Upper lobe of left lung (tissue), 6 donors: ENCODE measurements at regions not wholly inside any gene's neighbourhood (a gene's known extent, or its start where the extent isn't known, plus 50 kb on each side); places are given as distances from the start of the nearest gene placed in this dataset.

Source experiments
- ATAC-seq, 2 donors: fragments of 200-7000 bp; cut with Tn5 transposase; one replicate each; pipeline ENCODE4 v1.9.1; 2022; ENCODE audit warnings: mild to moderate bottlenecking in 2 of 2, moderate library complexity in 2 of 2; ENCODE audit not compliant: low FRiP score in 2 of 2
- DNase-seq, 2 donors: peaks; one replicate each; pipeline ENCODE4 v3.0.0-alpha.2; 2019 to 2020
- H3K27ac ChIP-seq, 4 donors: fragments of 200-600 bp; sonication (generic); one replicate each; pipeline ENCODE4 v1.5.1; 2016 to 2019
- H3K27me3 ChIP-seq, 4 donors: fragments of 200-600 bp; sonication (generic); one replicate each; pipeline ENCODE4 v1.5.1; 2017 to 2019
- H3K36me3 ChIP-seq, 4 donors: fragments of 200-600 bp; sonication (generic); one replicate each; pipeline ENCODE4 v1.5.1; 2016 to 2019
- H3K4me1 ChIP-seq, 4 donors: fragments of 200-600 bp; sonication (generic); one replicate each; pipeline ENCODE4 v1.5.1; 2018 to 2019
- H3K4me3 ChIP-seq, 4 donors: fragments of 200-600 bp; sonication (generic); one replicate each; pipeline ENCODE4 v1.5.1; 2017 to 2019; ENCODE audit warnings: mild to moderate bottlenecking in 2 of 4, moderate library complexity in 1 of 4
- H3K9me3 ChIP-seq, 4 donors: fragments of 200-600 bp; sonication (generic); one replicate each; pipeline ENCODE4 v1.5.1; 2018 to 2019
- EP300 ChIP-seq, 4 donors: sonication (generic); formaldehyde crosslinking; IDR thresholded peaks; one replicate each; pipeline ENCODE4 v1.5.1; 2017; ENCODE audit warnings: antibody characterized with exemption in 4 of 4, control low read depth in 2 of 4
- POLR2A ChIP-seq, 4 donors: fragments of 450-650 bp; IDR thresholded peaks; one replicate each; pipeline ENCODE4 v1.5.1; 2016 to 2017; ENCODE audit warnings: antibody characterized with exemption in 4 of 4, mild to moderate bottlenecking in 2 of 4
- POLR2AphosphoS5 ChIP-seq, 2 donors: sonication (generic); formaldehyde crosslinking; IDR thresholded peaks; one replicate each; pipeline ENCODE4 v1.5.1; 2017; ENCODE audit warnings: antibody characterized with exemption in 2 of 2
- WGBS, 2 donors: methylation state at CpG; one replicate each; pipeline ENCODE4 v1.1.5; 2017 to 2018; 5-methylcytosine and 5-hydroxymethylcytosine counted together
- TF ChIP-seq, protein P1 (sequence below), 6 experiments: fragments of 450-650 bp in 4 of 6; fragments of 200-600 bp in 2 of 6; sonication (generic) in 2 of 6; IDR thresholded peaks; one replicate each; pipeline ENCODE4 v1.5.1; 2016 to 2019; ENCODE audit warnings: antibody characterized with exemption in 6 of 6
- donor health status: DM: no; HTN: no; CAD: no; lungs with moderate emphysema.
- donor health status: DM: no; HTN: yes; CAD: no; lungs with severe emphysema.

DNA sequence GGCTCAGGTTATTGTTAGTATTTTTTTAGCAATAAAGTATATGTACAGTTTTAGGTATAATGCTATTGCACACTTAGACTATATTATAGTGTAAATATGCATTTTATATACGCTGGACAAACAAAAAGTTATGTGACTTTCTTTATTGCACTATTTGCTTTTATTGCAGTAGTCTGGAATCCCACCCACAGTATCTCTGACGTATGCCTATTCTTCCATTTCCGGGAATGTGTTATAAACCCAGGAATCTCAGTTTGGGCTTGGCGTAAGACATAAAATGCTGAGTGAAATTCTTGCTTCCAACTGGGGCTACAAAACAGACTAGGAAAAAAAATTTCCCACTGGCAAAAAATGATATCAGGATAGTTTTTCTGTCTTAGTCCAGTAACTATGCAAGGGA, 119.1 kb downstream of the HTR1A start:
- H3K9me3 ChIP-seq: no peaks in the 10 kb centered on the region
- H3K4me1 ChIP-seq: no peaks in the 10 kb centered on the region
- ATAC-seq (no peak), DNase-seq (no peak)
- TF ChIP-seq, protein P1, sequence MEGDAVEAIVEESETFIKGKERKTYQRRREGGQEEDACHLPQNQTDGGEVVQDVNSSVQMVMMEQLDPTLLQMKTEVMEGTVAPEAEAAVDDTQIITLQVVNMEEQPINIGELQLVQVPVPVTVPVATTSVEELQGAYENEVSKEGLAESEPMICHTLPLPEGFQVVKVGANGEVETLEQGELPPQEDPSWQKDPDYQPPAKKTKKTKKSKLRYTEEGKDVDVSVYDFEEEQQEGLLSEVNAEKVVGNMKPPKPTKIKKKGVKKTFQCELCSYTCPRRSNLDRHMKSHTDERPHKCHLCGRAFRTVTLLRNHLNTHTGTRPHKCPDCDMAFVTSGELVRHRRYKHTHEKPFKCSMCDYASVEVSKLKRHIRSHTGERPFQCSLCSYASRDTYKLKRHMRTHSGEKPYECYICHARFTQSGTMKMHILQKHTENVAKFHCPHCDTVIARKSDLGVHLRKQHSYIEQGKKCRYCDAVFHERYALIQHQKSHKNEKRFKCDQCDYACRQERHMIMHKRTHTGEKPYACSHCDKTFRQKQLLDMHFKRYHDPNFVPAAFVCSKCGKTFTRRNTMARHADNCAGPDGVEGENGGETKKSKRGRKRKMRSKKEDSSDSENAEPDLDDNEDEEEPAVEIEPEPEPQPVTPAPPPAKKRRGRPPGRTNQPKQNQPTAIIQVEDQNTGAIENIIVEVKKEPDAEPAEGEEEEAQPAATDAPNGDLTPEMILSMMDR (IDR thresholded peaks at IDR 0.05): no peak
- TF ChIP-seq POLR2A (IDR thresholded peaks at IDR 0.05) (no peak), EP300 (IDR thresholded peaks at IDR 0.05) (no peak)
- 90 to 92% methylated on average over 4 of the region's 4 CpGs for WGBS, 2 donors
- H3K27me3 ChIP-seq: no peaks in the 10 kb centered on the region
- H3K27ac ChIP-seq: no peak overlapping the region
- no peaks in the 10 kb centered on the region for H3K36me3 ChIP-seq
- H3K4me3 ChIP-seq: no peak overlapping the region

DNA sequence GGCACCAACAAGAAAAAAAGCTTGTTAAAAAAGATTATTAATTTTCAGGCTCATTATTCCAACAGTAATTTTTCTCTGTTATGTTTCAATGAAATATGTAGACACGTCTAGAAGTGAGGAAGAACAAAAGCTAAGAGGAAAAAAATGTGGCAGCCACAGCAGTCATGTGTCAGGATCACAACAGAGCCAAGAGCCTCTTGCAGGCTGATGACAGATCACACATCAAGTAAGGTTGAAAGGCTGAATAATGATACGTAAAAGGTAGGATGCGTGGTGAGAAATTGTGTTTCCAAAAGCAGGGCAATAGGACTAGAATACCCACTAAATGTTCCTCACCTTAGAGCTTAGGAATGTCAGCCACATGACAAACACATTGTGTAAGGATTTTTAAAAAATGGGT, 124.8 kb downstream of the HTR1A start:
- ATAC-seq: no peak
- no peaks in the 10 kb centered on the region for H3K36me3 ChIP-seq
- no peak for TF ChIP-seq POLR2A (IDR thresholded peaks at IDR 0.05)
- TF ChIP-seq POLR2AphosphoS5 (IDR thresholded peaks at IDR 0.05): no peak
- TF ChIP-seq, protein P1 (IDR thresholded peaks at IDR 0.05): no peak
- no peak for TF ChIP-seq EP300 (IDR thresholded peaks at IDR 0.05)
- H3K27ac ChIP-seq: no peak overlapping the region
- no peak for DNase-seq
- WGBS, 2 donors: 51 to 57% methylated on average over 3 of the region's 3 CpGs
- no peak overlapping the region for H3K4me3 ChIP-seq
- no peaks in the 10 kb centered on the region for H3K4me1 ChIP-seq
- no peaks in the 10 kb centered on the region for H3K27me3 ChIP-seq
- no peaks in the 10 kb centered on the region for H3K9me3 ChIP-seq

- ATAC-seq: no peak
- Histone ChIP-seq H3K27me3 (no peaks in the 10 kb centered on the region), H3K36me3 (no peaks in the 10 kb centered on the region), H3K9me3 (no peaks in the 10 kb centered on the region), H3K4me1 (no peaks in the 10 kb centered on the region), H3K27ac (no peak overlapping the region), H3K4me3 (no peak overlapping the region)
- DNase-seq: no peak
- TF ChIP-seq EP300 (IDR thresholded peaks at IDR 0.05) (no peak), POLR2AphosphoS5 (IDR thresholded peaks at IDR 0.05) (no peak), POLR2A (IDR thresholded peaks at IDR 0.05) (no peak)
- TF ChIP-seq, protein P1 (IDR thresholded peaks at IDR 0.05): no peak
Measured at GRCh38 chr5:63831381-63831780, 130.9 kb downstream of the HTR1A start.

DNA sequence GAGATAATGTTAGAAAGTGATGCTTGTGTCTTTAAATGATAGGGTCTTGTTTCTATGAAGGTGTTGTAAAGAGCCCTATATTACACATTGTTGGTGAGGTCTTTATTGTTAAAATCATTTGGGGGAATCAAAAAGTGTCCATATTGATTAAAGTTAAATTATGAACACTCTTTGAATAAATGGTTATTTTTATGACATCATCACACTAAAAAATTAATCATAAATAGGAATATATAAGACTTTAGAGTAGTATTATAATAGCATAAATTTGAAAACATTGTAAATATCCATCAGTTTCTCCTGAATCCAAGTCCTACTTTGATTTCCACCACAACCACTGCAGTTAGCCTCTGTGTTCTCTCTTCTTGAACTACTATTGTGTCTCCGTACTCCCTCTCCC, 136.3 kb downstream of the HTR1A start:
- H3K4me3 ChIP-seq: no peak overlapping the region
- H3K36me3 ChIP-seq: no peaks in the 10 kb centered on the region
- H3K4me1 ChIP-seq: no peaks in the 10 kb centered on the region
- no peaks in the 10 kb centered on the region for H3K27me3 ChIP-seq
- ATAC-seq (no peak), DNase-seq (no peak)
- no peak overlapping the region for H3K27ac ChIP-seq
- H3K9me3 ChIP-seq: no peaks in the 10 kb centered on the region
- WGBS, 2 donors: 90 to 91% methylated on average over 1 of the region's 1 CpG
- TF ChIP-seq, protein P1 (IDR thresholded peaks at IDR 0.05): no peak
- TF ChIP-seq EP300 (IDR thresholded peaks at IDR 0.05) (no peak), POLR2AphosphoS5 (IDR thresholded peaks at IDR 0.05) (no peak), POLR2A (IDR thresholded peaks at IDR 0.05) (no peak)

DNA sequence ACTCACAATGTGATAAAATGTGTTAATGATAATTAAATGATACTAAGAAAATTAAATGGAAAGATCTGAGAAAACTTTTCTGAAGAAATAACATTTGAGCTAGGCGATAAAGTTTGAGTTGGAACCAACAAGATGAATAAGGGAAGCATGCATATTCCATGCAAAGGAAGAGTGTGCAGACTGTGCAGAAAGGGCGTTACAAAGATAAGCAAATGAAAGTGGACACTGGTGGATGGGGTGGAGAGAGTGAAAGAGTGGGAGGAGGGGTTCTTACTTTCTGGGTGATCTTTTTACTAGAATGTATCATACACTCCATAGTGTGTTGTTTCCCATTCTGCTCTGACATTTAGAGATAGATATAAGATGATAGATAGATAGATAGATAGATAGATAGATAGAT, 138.7 kb downstream of the HTR1A start:
- Histone ChIP-seq H3K4me1 (no peaks in the 10 kb centered on the region), H3K27me3 (no peaks in the 10 kb centered on the region), H3K4me3 (no peak overlapping the region), H3K27ac (no peak overlapping the region), H3K36me3 (no peaks in the 10 kb centered on the region), H3K9me3 (no peaks in the 10 kb centered on the region)
- TF ChIP-seq POLR2AphosphoS5 (IDR thresholded peaks at IDR 0.05) (no peak), POLR2A (IDR thresholded peaks at IDR 0.05) (no peak), EP300 (IDR thresholded peaks at IDR 0.05) (no peak)
- TF ChIP-seq, protein P1 (IDR thresholded peaks at IDR 0.05): no peak
- ATAC-seq: no peak
- no peak for DNase-seq
- WGBS, 2 donors: 75 to 81% methylated on average over 2 of the region's 2 CpGs
